ENCODE measurements at regions not wholly inside any gene's neighbourhood (a gene's known extent, or its start where the extent isn't known, plus 50 kb on each side); places are given as distances from the start of the nearest gene placed in this dataset.

GRCh38 chr10:10517866-10518265 lies 499.8 kb upstream of the CELF2 start:
- Histone ChIP-seq H4K20me1 (ENCODE audit: insufficient read depth, low read length) (no peaks in the 10 kb centered on the region), H3K4me3 (ENCODE audit: insufficient read depth, low read depth, low read length) (no peak overlapping the region), H3K9me3 (ENCODE audit: insufficient read depth, low read depth, low read length) (no peaks in the 10 kb centered on the region), H3K4me1 (ENCODE audit: insufficient read depth, low read length) (no peaks in the 10 kb centered on the region), H3K27me3 (ENCODE audit: insufficient read depth, low read length) (no peaks in the 10 kb centered on the region), H3K4me2 (ENCODE audit: low read length) (no peak overlapping the region), H3K79me2 (ENCODE audit: insufficient read depth, low read length) (no peaks in the 10 kb centered on the region), H3K36me3 (ENCODE audit: insufficient read depth, low read length) (no peaks in the 10 kb centered on the region), H3K9ac (ENCODE audit: low read length) (no peak overlapping the region), H2AFZ (ENCODE audit: low read depth, low read length) (no peak overlapping the region), H3K27ac (ENCODE audit: low read depth, low read length) (no peak overlapping the region)
- FAIRE-seq (no peak), DNase-seq (ENCODE audit: low read depth) (no peak)
- no peak for TF ChIP-seq EZH2 (IDR thresholded peaks at IDR 0.05; ENCODE audit: insufficient read depth, low read length)
- no peak for TF ChIP-seq CTCF (IDR thresholded peaks at IDR 0.05; ENCODE audit: insufficient read depth, low read depth, low read length)
- Mint-ChIP-seq H3K36me3 (ENCODE audit: low read depth, unreplicated experiment) (no peaks in the 10 kb centered on the region), H3K27me3 (ENCODE audit: low read depth, unreplicated experiment) (no peaks in the 10 kb centered on the region), H3K27ac (ENCODE audit: unreplicated experiment) (no peak overlapping the region), H3K4me3 (ENCODE audit: unreplicated experiment) (no peak overlapping the region), H3K9me3 (ENCODE audit: unreplicated experiment) (no peaks in the 10 kb centered on the region), H3K4me1 (ENCODE audit: low read depth, unreplicated experiment) (peaks cover 4% of the 10 kb centered on the region)

GRCh38 chr10:10519674-10520073 lies 498.0 kb upstream of the CELF2 start:
- H3K27me3 ChIP-seq (ENCODE audit: insufficient read depth, low read length), result no peaks in the 10 kb centered on the region
- no peaks in the 10 kb centered on the region for H3K9me3 ChIP-seq (ENCODE audit: insufficient read depth, low read depth, low read length)
- DNase-seq (ENCODE audit: low read depth) (no peak), FAIRE-seq (no peak)
- H3K4me1 ChIP-seq (ENCODE audit: insufficient read depth, low read length), result no peaks in the 10 kb centered on the region
- H3K36me3 ChIP-seq (ENCODE audit: insufficient read depth, low read length), result no peaks in the 10 kb centered on the region
- H3K4me1 Mint-ChIP-seq (ENCODE audit: low read depth, unreplicated experiment), result peaks cover 4% of the 10 kb centered on the region
- no peak overlapping the region for H3K9ac ChIP-seq (ENCODE audit: low read length)
- H3K4me3 Mint-ChIP-seq (ENCODE audit: unreplicated experiment), result no peak overlapping the region
- H3K4me3 ChIP-seq (ENCODE audit: insufficient read depth, low read depth, low read length), result no peak overlapping the region
- H3K27ac ChIP-seq (ENCODE audit: low read depth, low read length), result no peak overlapping the region
- TF ChIP-seq CTCF (IDR thresholded peaks at IDR 0.05; ENCODE audit: insufficient read depth, low read depth, low read length) (no peak), EZH2 (IDR thresholded peaks at IDR 0.05; ENCODE audit: insufficient read depth, low read length) (no peak)
- no peaks in the 10 kb centered on the region for H3K36me3 Mint-ChIP-seq (ENCODE audit: low read depth, unreplicated experiment)
- H3K4me2 ChIP-seq (ENCODE audit: low read length), result no peak overlapping the region
- no peaks in the 10 kb centered on the region for H3K79me2 ChIP-seq (ENCODE audit: insufficient read depth, low read length)
- no peak overlapping the region for H3K27ac Mint-ChIP-seq (ENCODE audit: unreplicated experiment)
- H3K9me3 Mint-ChIP-seq (ENCODE audit: unreplicated experiment), result no peaks in the 10 kb centered on the region
- no peaks in the 10 kb centered on the region for H4K20me1 ChIP-seq (ENCODE audit: insufficient read depth, low read length)
- H3K27me3 Mint-ChIP-seq (ENCODE audit: low read depth, unreplicated experiment), result no peaks in the 10 kb centered on the region
- no peak overlapping the region for H2AFZ ChIP-seq (ENCODE audit: low read depth, low read length)

GRCh38 chr10:10520491-10521385 lies 496.9 kb upstream of the CELF2 start:
- H2AFZ ChIP-seq (ENCODE audit: low read depth, low read length), result no peak overlapping the region
- H3K4me2 ChIP-seq (ENCODE audit: low read length), result no peak overlapping the region
- TF ChIP-seq EZH2 (IDR thresholded peaks at IDR 0.05; ENCODE audit: insufficient read depth, low read length) (no peak), CTCF (IDR thresholded peaks at IDR 0.05; ENCODE audit: insufficient read depth, low read depth, low read length) (no peak)
- no peak overlapping the region for H3K27ac ChIP-seq (ENCODE audit: low read depth, low read length)
- Mint-ChIP-seq H3K27ac (ENCODE audit: unreplicated experiment) (no peak overlapping the region), H3K4me1 (ENCODE audit: low read depth, unreplicated experiment) (peaks cover under 1% of the 10 kb centered on the region), H3K36me3 (ENCODE audit: low read depth, unreplicated experiment) (no peaks in the 10 kb centered on the region), H3K4me3 (ENCODE audit: unreplicated experiment) (no peak overlapping the region), H3K9me3 (ENCODE audit: unreplicated experiment) (no peaks in the 10 kb centered on the region), H3K27me3 (ENCODE audit: low read depth, unreplicated experiment) (no peaks in the 10 kb centered on the region)
- FAIRE-seq, result no peak
- H3K4me3 ChIP-seq (ENCODE audit: insufficient read depth, low read depth, low read length), result no peak overlapping the region
- no peaks in the 10 kb centered on the region for H3K79me2 ChIP-seq (ENCODE audit: insufficient read depth, low read length)
- H4K20me1 ChIP-seq (ENCODE audit: insufficient read depth, low read length), result no peaks in the 10 kb centered on the region
- no peak overlapping the region for H3K9ac ChIP-seq (ENCODE audit: low read length)
- no peaks in the 10 kb centered on the region for H3K27me3 ChIP-seq (ENCODE audit: insufficient read depth, low read length)
- DNase-seq (ENCODE audit: low read depth), result no peak
- H3K4me1 ChIP-seq (ENCODE audit: insufficient read depth, low read length), result no peaks in the 10 kb centered on the region
- H3K9me3 ChIP-seq (ENCODE audit: insufficient read depth, low read depth, low read length), result no peaks in the 10 kb centered on the region
- H3K36me3 ChIP-seq (ENCODE audit: insufficient read depth, low read length), result no peaks in the 10 kb centered on the region
